Osteocyte (in vitro differentiated cells): ENCODE measurements at regions not wholly inside any gene's neighbourhood (a gene's known extent, or its start where the extent isn't known, plus 50 kb on each side); places are given as distances from the start of the nearest gene placed in this dataset.

Experiments
- DNase-seq: peaks from one replicate; pipeline ENCODE4 v3.0.0; 2021; ENCODE audit warnings: mixed read lengths; ENCODE audit not compliant: unreplicated experiment; ENCODE audit errors: extremely low spot score
- H3K27ac Mint-ChIP-seq: one replicate; pipeline ENCODE4 v1.8.0; 2021; ENCODE audit warnings: mild to moderate bottlenecking, mixed read lengths; ENCODE audit not compliant: unreplicated experiment
- H3K27me3 Mint-ChIP-seq: one replicate; pipeline ENCODE4 v1.8.0; 2021; ENCODE audit warnings: mixed read lengths; ENCODE audit not compliant: unreplicated experiment
- H3K36me3 Mint-ChIP-seq: one replicate; pipeline ENCODE4 v1.8.0; 2021; ENCODE audit warnings: mixed read lengths; ENCODE audit not compliant: unreplicated experiment
- H3K4me1 Mint-ChIP-seq: one replicate; pipeline ENCODE4 v1.8.0; 2021; ENCODE audit warnings: mixed read lengths; ENCODE audit not compliant: unreplicated experiment
- H3K4me3 Mint-ChIP-seq: one replicate; pipeline ENCODE4 v1.8.0; 2021; ENCODE audit warnings: mild to moderate bottlenecking, moderate library complexity, mixed read lengths; ENCODE audit not compliant: unreplicated experiment
- H3K9me3 Mint-ChIP-seq: one replicate; pipeline ENCODE4 v1.8.0; 2021; ENCODE audit warnings: mixed read lengths; ENCODE audit not compliant: unreplicated experiment
- CTCF ChIP-seq: fragments of 200-600 bp; sonication (generic); IDR thresholded peaks from 2 replicates; pipeline ENCODE4 v1.5.0; 2021; ENCODE audit warnings: antibody characterized with exemption, mild to moderate bottlenecking, moderate library complexity

DNA sequence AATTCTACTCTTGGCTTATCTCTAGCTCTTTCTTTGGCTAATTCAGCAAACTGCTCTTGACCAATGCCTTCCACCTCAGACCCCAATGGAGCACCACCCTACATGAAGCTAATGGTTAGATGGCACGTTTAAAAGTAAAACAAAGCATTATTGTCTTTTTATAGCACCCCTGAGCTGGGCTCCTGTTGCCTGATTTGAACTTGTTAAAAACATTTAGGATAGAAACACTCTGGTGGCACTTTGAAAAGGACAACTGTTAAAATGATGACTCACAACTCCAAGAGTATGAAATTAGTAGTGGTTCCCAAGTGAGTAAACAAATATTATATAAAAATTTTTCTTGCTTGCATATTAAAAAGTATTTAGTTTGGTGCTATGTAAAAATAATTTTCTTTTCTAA lies 299.6 kb upstream of the DCN start:
- no peak for DNase-seq
- Mint-ChIP-seq H3K4me3 (no peak overlapping the region), H3K9me3 (no peaks in the 10 kb centered on the region), H3K36me3 (no peaks in the 10 kb centered on the region), H3K4me1 (peaks cover 14% of the 10 kb centered on the region), H3K27ac (no peak overlapping the region), H3K27me3 (no peaks in the 10 kb centered on the region)
- no peak for TF ChIP-seq CTCF

- Mint-ChIP-seq H3K4me3 (no peak overlapping the region), H3K36me3 (no peaks in the 10 kb centered on the region), H3K27ac (no peak overlapping the region)
Measured at GRCh38 chr12:91478500-91478899, 295.9 kb upstream of the DCN start.

GRCh38 chr12:91467686-91468085 lies 285.1 kb upstream of the DCN start:
- DNase-seq = no peak
- Mint-ChIP-seq H3K27me3 (no peaks in the 10 kb centered on the region), H3K4me3 (no peak overlapping the region), H3K27ac (no peak overlapping the region), H3K9me3 (no peaks in the 10 kb centered on the region), H3K36me3 (no peaks in the 10 kb centered on the region), H3K4me1 (no peaks in the 10 kb centered on the region)
- no peak for TF ChIP-seq CTCF

More at GRCh38 chr12:91478500-91478899, 295.9 kb upstream of the DCN start:
- H3K9me3 Mint-ChIP-seq = no peaks in the 10 kb centered on the region
- H3K27me3 Mint-ChIP-seq = no peaks in the 10 kb centered on the region
- DNase-seq = no peak
- H3K4me1 Mint-ChIP-seq = peaks cover 10% of the 10 kb centered on the region
- no peak for TF ChIP-seq CTCF

DNA sequence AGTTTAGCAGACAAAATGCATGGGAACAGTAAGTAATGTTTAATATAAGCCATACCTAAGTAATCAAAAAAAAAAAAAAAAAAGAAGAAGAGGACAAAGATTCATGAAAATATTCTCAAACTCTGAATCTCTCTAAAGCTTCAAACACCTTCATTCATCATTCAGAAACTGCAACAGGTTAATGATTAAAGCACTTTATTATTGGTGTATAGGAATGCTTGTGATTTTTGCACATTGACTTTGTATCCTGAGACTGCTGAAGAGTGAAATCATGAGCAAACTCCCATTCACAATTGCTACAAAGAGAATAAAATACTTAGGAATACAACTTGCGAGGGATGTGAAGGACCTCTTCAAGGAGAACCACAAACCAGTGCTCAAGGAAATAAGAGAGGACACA lies 278.4 kb upstream of the DCN start:
- H3K9me3 Mint-ChIP-seq = no peaks in the 10 kb centered on the region

GRCh38 chr12:91460469-91460868 lies 277.9 kb upstream of the DCN start:
- H3K9me3 Mint-ChIP-seq = no peaks in the 10 kb centered on the region
- no peaks in the 10 kb centered on the region for H3K36me3 Mint-ChIP-seq
- H3K27me3 Mint-ChIP-seq = no peaks in the 10 kb centered on the region
- no peaks in the 10 kb centered on the region for H3K4me1 Mint-ChIP-seq
- TF ChIP-seq CTCF = no peak
- no peak for DNase-seq
- no peak overlapping the region for H3K27ac Mint-ChIP-seq
- no peak overlapping the region for H3K4me3 Mint-ChIP-seq

More for the DNA sequence above, 278.4 kb upstream of the DCN start:
- no peaks in the 10 kb centered on the region for H3K4me1 Mint-ChIP-seq
- no peak for DNase-seq
- H3K4me3 Mint-ChIP-seq = no peak overlapping the region
- no peak overlapping the region for H3K27ac Mint-ChIP-seq
- no peaks in the 10 kb centered on the region for H3K36me3 Mint-ChIP-seq
- H3K27me3 Mint-ChIP-seq = no peaks in the 10 kb centered on the region
- TF ChIP-seq CTCF = no peak
